Choroid plexus epithelial cell (primary cell): ENCODE measurements at regions not wholly inside any gene's neighbourhood (a gene's known extent, or its start where the extent isn't known, plus 50 kb on each side); places are given as distances from the start of the nearest gene placed in this dataset.

ENCODE experiments used
- DNase-seq: peaks from one replicate; pipeline ENCODE4 v3.0.0-alpha.2; 2010; ENCODE audit warnings: low read depth
- H3K4me3 ChIP-seq: 2 replicates; pipeline ENCODE4 v1.5.1; 2011; ENCODE audit warnings: low read depth, mild to moderate bottlenecking, control low read depth, low read length, moderate library complexity
- CTCF ChIP-seq: conservative IDR thresholded peaks from 2 replicates; pipeline ENCODE4 v1.5.1; 2011; ENCODE audit warnings: low read depth, mild to moderate bottlenecking, control low read depth, inconsistent platforms, low read length, moderate library complexity

- DNase-seq, result no peak
Measured at GRCh38 chr1:168910403-168910802, 181.4 kb upstream of the DPT start.

GRCh38 chr1:168911370-168911769 is 182.4 kb upstream of the DPT start:
- no peak for TF ChIP-seq CTCF
- no peak for DNase-seq
- H3K4me3 ChIP-seq, result no peak overlapping the region

More at GRCh38 chr1:168910403-168910802, 181.4 kb upstream of the DPT start:
- no peak for TF ChIP-seq CTCF
- H3K4me3 ChIP-seq, result no peak overlapping the region

GRCh38 chr1:168913711-168914463 is 184.9 kb upstream of the DPT start:
- no peak overlapping the region for H3K4me3 ChIP-seq
- no peak for TF ChIP-seq CTCF
- no peak for DNase-seq

- DNase-seq, result no peak
- TF ChIP-seq CTCF, result no peak
- no peak overlapping the region for H3K4me3 ChIP-seq
Measured at GRCh38 chr1:168917309-168917708, 188.3 kb upstream of the DPT start.

GRCh38 chr1:168917796-168918195 is 188.7 kb upstream of the ATP1B1 start:
- DNase-seq, result no peak
- no peak overlapping the region for H3K4me3 ChIP-seq
- no peak for TF ChIP-seq CTCF

- no peak for TF ChIP-seq CTCF
- no peak overlapping the region for H3K4me3 ChIP-seq
- DNase-seq, result no peak
Measured at GRCh38 chr1:168918860-168919741, 187.4 kb upstream of the ATP1B1 start.
